Mammary epithelial cell (primary cell): ENCODE measurements at regions not wholly inside any gene's neighbourhood (a gene's known extent, or its start where the extent isn't known, plus 50 kb on each side); places are given as distances from the start of the nearest gene placed in this dataset.

Experiments used
- EZH2 ChIP-seq: IDR thresholded peaks from 2 replicates; pipeline ENCODE4 v1.6.1; 2012; ENCODE audit warnings: low read length, inconsistent platforms, borderline replicate concordance
- TF ChIP-seq, protein P1 (sequence below), 2 donors: IDR thresholded peaks in 1 of 2; conservative IDR thresholded peaks in 1 of 2; 2 replicates each; pipeline ENCODE4 v1.5.1; 2011 to 2012; ENCODE audit warnings: inconsistent platforms in 2 of 2, low read length in 2 of 2, mild to moderate bottlenecking in 2 of 2, control low read depth in 1 of 2, low read depth in 1 of 2; ENCODE audit not compliant: insufficient read depth in 1 of 2; ENCODE audit errors: extremely low read depth in 1 of 2

DNA sequence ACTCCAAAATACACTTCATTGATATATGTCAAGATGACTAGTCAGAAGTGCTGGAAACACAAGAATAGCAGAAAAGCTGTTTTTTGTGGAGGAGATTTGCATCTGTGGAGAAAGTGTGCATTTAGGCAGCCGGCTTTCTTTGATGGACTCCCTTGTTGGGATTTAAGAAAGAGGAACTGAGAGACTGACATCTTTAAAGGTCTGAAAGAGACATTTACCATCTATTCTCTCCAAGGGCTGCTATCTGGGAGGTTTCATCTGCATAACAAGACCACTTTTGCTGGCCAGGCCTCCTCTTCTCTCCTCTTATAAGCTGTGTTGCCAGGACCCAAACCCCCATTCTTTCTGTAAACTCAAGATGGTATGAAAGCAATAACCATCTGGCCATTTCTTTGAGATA is 1065.0 kb downstream of the NLGN4X start:
- TF ChIP-seq, protein P1, sequence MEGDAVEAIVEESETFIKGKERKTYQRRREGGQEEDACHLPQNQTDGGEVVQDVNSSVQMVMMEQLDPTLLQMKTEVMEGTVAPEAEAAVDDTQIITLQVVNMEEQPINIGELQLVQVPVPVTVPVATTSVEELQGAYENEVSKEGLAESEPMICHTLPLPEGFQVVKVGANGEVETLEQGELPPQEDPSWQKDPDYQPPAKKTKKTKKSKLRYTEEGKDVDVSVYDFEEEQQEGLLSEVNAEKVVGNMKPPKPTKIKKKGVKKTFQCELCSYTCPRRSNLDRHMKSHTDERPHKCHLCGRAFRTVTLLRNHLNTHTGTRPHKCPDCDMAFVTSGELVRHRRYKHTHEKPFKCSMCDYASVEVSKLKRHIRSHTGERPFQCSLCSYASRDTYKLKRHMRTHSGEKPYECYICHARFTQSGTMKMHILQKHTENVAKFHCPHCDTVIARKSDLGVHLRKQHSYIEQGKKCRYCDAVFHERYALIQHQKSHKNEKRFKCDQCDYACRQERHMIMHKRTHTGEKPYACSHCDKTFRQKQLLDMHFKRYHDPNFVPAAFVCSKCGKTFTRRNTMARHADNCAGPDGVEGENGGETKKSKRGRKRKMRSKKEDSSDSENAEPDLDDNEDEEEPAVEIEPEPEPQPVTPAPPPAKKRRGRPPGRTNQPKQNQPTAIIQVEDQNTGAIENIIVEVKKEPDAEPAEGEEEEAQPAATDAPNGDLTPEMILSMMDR (conservative IDR thresholded peaks at IDR 0.05 in 1 of 2, IDR thresholded peaks at IDR 0.05 in 1 of 2; ENCODE audit: extremely low read depth in 1 of 2, insufficient read depth in 1 of 2, low read depth in 1 of 2, low read length in 2 of 2), result no peak
- TF ChIP-seq EZH2, result no peak
